ENCODE measurements at regions not wholly inside any gene's neighbourhood (a gene's known extent, or its start where the extent isn't known, plus 50 kb on each side); places are given as distances from the start of the nearest gene placed in this dataset.
"Not testable (repeated sequence)": the region's sequence is repeated elsewhere in the genome, so short reads cannot be mapped to it uniquely, and the experiment has no call there.

DNA sequence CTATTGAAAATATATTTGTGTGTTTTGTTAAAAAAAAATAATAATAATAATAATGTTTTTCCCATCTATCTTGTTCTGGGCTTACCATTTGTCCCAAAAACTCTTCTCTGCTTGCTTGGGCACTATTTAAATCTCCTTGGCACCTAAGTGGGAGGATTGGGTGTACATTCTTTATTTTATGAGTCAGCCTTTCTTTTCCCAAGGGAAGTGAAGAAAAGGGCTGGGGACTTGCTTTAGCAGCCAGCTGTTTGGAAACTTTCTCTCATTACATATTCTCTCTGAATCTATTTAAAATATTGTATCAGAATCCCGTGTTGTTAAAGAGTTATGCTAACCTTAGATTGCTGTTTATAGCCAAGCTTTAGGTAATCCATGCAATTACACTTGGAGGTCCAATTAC, 2332.4 kb downstream of the ARAP2 start:
- Mint-ChIP-seq H3K9me3 (peaks cover 2% of the 10 kb centered on the region), H3K36me3 (ENCODE audit: low read depth) (no peaks in the 10 kb centered on the region), H3K4me3 (no peak overlapping the region), H3K27me3 (ENCODE audit: low read depth) (no peaks in the 10 kb centered on the region), H3K27ac (no peak overlapping the region), H3K4me1 (ENCODE audit: low read depth) (no peaks in the 10 kb centered on the region)
- intact Hi-C loops (cut with micrococcal nuclease): no loop called here
- CTCF ChIA-PET: no interaction called here
- no peak for DNase-seq

DNA sequence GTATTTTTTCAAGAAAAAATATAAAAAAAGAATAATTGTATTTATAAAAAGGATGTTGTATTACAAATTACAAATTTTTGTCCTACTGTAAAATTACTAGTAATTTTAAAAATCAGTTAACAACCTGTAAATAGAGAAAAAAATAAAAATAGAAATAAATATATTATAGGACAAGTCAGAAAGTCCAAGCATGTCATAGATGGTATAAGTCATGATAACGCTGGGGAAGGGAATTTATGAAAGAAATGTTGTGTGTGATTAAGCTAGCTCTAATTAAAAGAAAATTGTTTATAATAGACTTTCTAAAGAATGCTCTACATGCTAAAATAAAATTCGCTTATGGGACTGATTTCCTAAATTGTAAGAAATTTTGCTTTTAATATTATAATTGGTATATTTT, 2329.9 kb downstream of the ARAP2 start:
- H3K9me3 Mint-ChIP-seq: no peaks in the 10 kb centered on the region
- H3K27ac Mint-ChIP-seq: no peak overlapping the region
- no peaks in the 10 kb centered on the region for H3K27me3 Mint-ChIP-seq (ENCODE audit: low read depth)
- no peak overlapping the region for H3K4me3 Mint-ChIP-seq
- CTCF ChIA-PET: no interaction called here
- H3K36me3 Mint-ChIP-seq (ENCODE audit: low read depth): no peaks in the 10 kb centered on the region
- DNase-seq: no peak
- intact Hi-C loops (cut with micrococcal nuclease): no loop called here
- no peaks in the 10 kb centered on the region for H3K4me1 Mint-ChIP-seq (ENCODE audit: low read depth)

- Mint-ChIP-seq H3K4me1 (ENCODE audit: low read depth) (no peaks in the 10 kb centered on the region), H3K27ac (no peak overlapping the region), H3K27me3 (ENCODE audit: low read depth) (no peaks in the 10 kb centered on the region), H3K9me3 (peaks cover 3% of the 10 kb centered on the region), H3K4me3 (no peak overlapping the region), H3K36me3 (ENCODE audit: low read depth) (no peaks in the 10 kb centered on the region)
- intact Hi-C loops (cut with micrococcal nuclease): loop anchor here (10.0 kb wide), 1 partner anchor 61 kb away; no protein-coding TSS in a partner anchor
- CTCF ChIA-PET: no interaction called here
- no peak for DNase-seq
Observed at GRCh38 chr4:33923469-33923868, 2320.8 kb downstream of the ARAP2 start.

GRCh38 chr4:33924239-33924638, 2320.1 kb downstream of the ARAP2 start:
- Mint-ChIP-seq H3K4me3 (no peak overlapping the region), H3K9me3 (peaks cover 3% of the 10 kb centered on the region), H3K36me3 (ENCODE audit: low read depth) (no peaks in the 10 kb centered on the region), H3K27ac (no peak overlapping the region), H3K4me1 (ENCODE audit: low read depth) (no peaks in the 10 kb centered on the region), H3K27me3 (ENCODE audit: low read depth) (no peaks in the 10 kb centered on the region)
- CTCF ChIA-PET: no interaction called here
- intact Hi-C loops (cut with micrococcal nuclease): loop anchor here (10.0 kb wide), 1 partner anchor 61 kb away; no protein-coding TSS in a partner anchor
- no peak for DNase-seq

DNA sequence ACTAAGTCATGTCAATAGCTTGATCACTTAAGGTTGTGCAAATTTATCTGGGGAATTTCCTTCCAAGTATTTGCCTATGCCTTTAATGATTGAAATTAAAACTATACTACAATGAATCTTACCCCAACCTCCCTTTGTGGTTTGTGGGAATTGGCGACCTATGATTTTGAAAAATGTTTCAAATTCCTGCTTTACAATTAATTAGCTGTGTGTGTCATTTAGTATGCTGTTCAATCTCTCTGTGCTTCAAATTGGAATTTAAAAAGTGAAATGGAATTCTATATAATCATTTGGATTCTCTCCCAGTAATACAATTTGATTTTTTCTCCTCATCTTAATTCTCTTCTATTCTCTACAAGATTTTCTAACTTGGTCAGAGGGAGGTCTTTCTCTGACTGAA, 2319.5 kb downstream of the ARAP2 start:
- Mint-ChIP-seq H3K4me1 (ENCODE audit: low read depth) (no peaks in the 10 kb centered on the region), H3K36me3 (ENCODE audit: low read depth) (no peaks in the 10 kb centered on the region), H3K4me3 (no peak overlapping the region), H3K27me3 (ENCODE audit: low read depth) (no peaks in the 10 kb centered on the region), H3K9me3 (peaks cover 3% of the 10 kb centered on the region), H3K27ac (no peak overlapping the region)
- CTCF ChIA-PET: no interaction called here
- intact Hi-C loops (cut with micrococcal nuclease): loop anchor here (10.0 kb wide), 1 partner anchor 60 kb away; no protein-coding TSS in a partner anchor
- no peak for DNase-seq

GRCh38 chr4:33930497-33930896, 2313.8 kb downstream of the ARAP2 start:
- Mint-ChIP-seq H3K27ac (no peak overlapping the region), H3K27me3 (ENCODE audit: low read depth) (no peaks in the 10 kb centered on the region), H3K4me1 (ENCODE audit: low read depth) (no peaks in the 10 kb centered on the region), H3K4me3 (no peak overlapping the region), H3K36me3 (ENCODE audit: low read depth) (no peaks in the 10 kb centered on the region), H3K9me3 (peaks cover 3% of the 10 kb centered on the region)
- CTCF ChIA-PET: no interaction called here
- no peak for DNase-seq
- intact Hi-C loops (cut with micrococcal nuclease): no loop called here

DNA sequence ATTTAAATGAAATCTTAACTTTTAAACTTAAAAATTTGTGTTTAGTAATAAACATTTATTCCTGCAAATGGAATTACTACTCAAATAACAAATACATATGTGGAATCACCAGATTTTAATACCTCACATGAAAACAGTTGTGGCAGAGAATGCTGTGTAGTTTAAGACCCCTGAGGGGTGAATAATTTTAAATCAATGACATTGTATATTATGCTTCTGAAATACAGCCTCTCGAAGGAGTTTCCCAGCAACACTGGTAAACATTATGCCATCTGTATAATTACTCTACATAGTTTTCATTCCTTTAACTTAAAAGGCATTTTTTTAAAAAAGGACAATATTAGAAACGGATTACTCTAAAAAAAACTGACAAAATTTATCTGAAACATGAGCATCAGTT, 2313.3 kb downstream of the ARAP2 start:
- H3K4me3 Mint-ChIP-seq: no peak overlapping the region
- no peak overlapping the region for H3K27ac Mint-ChIP-seq
- intact Hi-C loops (cut with micrococcal nuclease): no loop called here
- no peaks in the 10 kb centered on the region for H3K4me1 Mint-ChIP-seq (ENCODE audit: low read depth)
- peaks cover 3% of the 10 kb centered on the region for H3K9me3 Mint-ChIP-seq
- H3K36me3 Mint-ChIP-seq (ENCODE audit: low read depth): no peaks in the 10 kb centered on the region
- CTCF ChIA-PET: no interaction called here
- DNase-seq: no peak
- H3K27me3 Mint-ChIP-seq (ENCODE audit: low read depth): no peaks in the 10 kb centered on the region

GRCh38 chr4:33940281-33940680, 2304.0 kb downstream of the ARAP2 start:
- intact Hi-C loops (cut with micrococcal nuclease): no loop called here
- no peaks in the 10 kb centered on the region for H3K4me1 Mint-ChIP-seq (ENCODE audit: low read depth)
- H3K36me3 Mint-ChIP-seq (ENCODE audit: low read depth): no peaks in the 10 kb centered on the region
- no peak overlapping the region for H3K4me3 Mint-ChIP-seq
- CTCF ChIA-PET: no interaction called here
- no peak for DNase-seq
- peaks cover 4% of the 10 kb centered on the region for H3K9me3 Mint-ChIP-seq
- H3K27me3 Mint-ChIP-seq (ENCODE audit: low read depth): no peaks in the 10 kb centered on the region
- H3K27ac Mint-ChIP-seq: no peak overlapping the region

GRCh38 chr4:33941854-33942253, 2302.5 kb downstream of the ARAP2 start:
- CTCF ChIA-PET: no interaction called here
- intact Hi-C loops (cut with micrococcal nuclease): no loop called here
- H3K4me1 Mint-ChIP-seq (ENCODE audit: low read depth): no peaks in the 10 kb centered on the region
- H3K36me3 Mint-ChIP-seq (ENCODE audit: low read depth): no peaks in the 10 kb centered on the region
- H3K27ac Mint-ChIP-seq: no peak overlapping the region
- no peak overlapping the region for H3K4me3 Mint-ChIP-seq
- no peak for DNase-seq
- no peaks in the 10 kb centered on the region for H3K27me3 Mint-ChIP-seq (ENCODE audit: low read depth)
- H3K9me3 Mint-ChIP-seq: peaks cover 4% of the 10 kb centered on the region

- no peak overlapping the region for H3K4me3 Mint-ChIP-seq
- intact Hi-C loops (cut with micrococcal nuclease): no loop called here
- H3K4me1 Mint-ChIP-seq (ENCODE audit: low read depth): no peaks in the 10 kb centered on the region
- no peaks in the 10 kb centered on the region for H3K27me3 Mint-ChIP-seq (ENCODE audit: low read depth)
- no peaks in the 10 kb centered on the region for H3K36me3 Mint-ChIP-seq (ENCODE audit: low read depth)
- no peak for DNase-seq
- CTCF ChIA-PET: interaction anchor here (0.7 kb wide), 1 partner anchor 242 kb away, joined by 3 read pairs; no protein-coding TSS in a partner anchor
- peaks cover 5% of the 10 kb centered on the region for H3K9me3 Mint-ChIP-seq
- no peak overlapping the region for H3K27ac Mint-ChIP-seq
Observed at GRCh38 chr4:33948921-33949320, 2295.4 kb downstream of the ARAP2 start.

GRCh38 chr4:33953848-33954247, 2290.5 kb downstream of the ARAP2 start:
- H3K9me3 Mint-ChIP-seq; DNase-seq; H3K4me3 Mint-ChIP-seq; H3K27me3 Mint-ChIP-seq (ENCODE audit: low read depth); intact Hi-C loops (cut with micrococcal nuclease); CTCF ChIA-PET; H3K27ac Mint-ChIP-seq; H3K4me1 Mint-ChIP-seq (ENCODE audit: low read depth); H3K36me3 Mint-ChIP-seq (ENCODE audit: low read depth): not testable (repeated sequence)

- H3K4me3 Mint-ChIP-seq: no peak overlapping the region
- CTCF ChIA-PET: no interaction called here
- H3K9me3 Mint-ChIP-seq: peaks cover 8% of the 10 kb centered on the region
- no peaks in the 10 kb centered on the region for H3K36me3 Mint-ChIP-seq (ENCODE audit: low read depth)
- H3K27me3 Mint-ChIP-seq (ENCODE audit: low read depth): no peaks in the 10 kb centered on the region
- DNase-seq: no peak
- H3K27ac Mint-ChIP-seq: no peak overlapping the region
- intact Hi-C loops (cut with micrococcal nuclease): no loop called here
- no peaks in the 10 kb centered on the region for H3K4me1 Mint-ChIP-seq (ENCODE audit: low read depth)
Observed at GRCh38 chr4:33954759-33955158, 2289.6 kb downstream of the ARAP2 start.

- H3K4me1 Mint-ChIP-seq (ENCODE audit: low read depth): no peaks in the 10 kb centered on the region
- intact Hi-C loops (cut with micrococcal nuclease): no loop called here
- no peak overlapping the region for H3K4me3 Mint-ChIP-seq
- no peak for DNase-seq
- H3K9me3 Mint-ChIP-seq: peaks cover 6% of the 10 kb centered on the region
- no peak overlapping the region for H3K27ac Mint-ChIP-seq
- CTCF ChIA-PET: interaction anchor here (1.1 kb wide), 1 partner anchor 514 kb away, joined by 3 read pairs; no protein-coding TSS in a partner anchor
- no peaks in the 10 kb centered on the region for H3K36me3 Mint-ChIP-seq (ENCODE audit: low read depth)
- no peaks in the 10 kb centered on the region for H3K27me3 Mint-ChIP-seq (ENCODE audit: low read depth)
Observed at GRCh38 chr4:33959519-33959918, 2284.8 kb downstream of the ARAP2 start.

- Mint-ChIP-seq H3K9me3 (peaks cover 6% of the 10 kb centered on the region), H3K27ac (no peak overlapping the region), H3K4me1 (ENCODE audit: low read depth) (no peaks in the 10 kb centered on the region), H3K36me3 (ENCODE audit: low read depth) (no peaks in the 10 kb centered on the region), H3K4me3 (no peak overlapping the region), H3K27me3 (ENCODE audit: low read depth) (no peaks in the 10 kb centered on the region)
- DNase-seq: no peak
- intact Hi-C loops (cut with micrococcal nuclease): no loop called here
- CTCF ChIA-PET: no interaction called here
Observed at GRCh38 chr4:33961761-33962160, 2282.6 kb downstream of the ARAP2 start.
